Esophagus muscularis mucosa (tissue), 4 donors: ENCODE measurements at regions not wholly inside any gene's neighbourhood (a gene's known extent, or its start where the extent isn't known, plus 50 kb on each side); places are given as distances from the start of the nearest gene placed in this dataset.

Experiments used
- DNase-seq: peaks from one replicate; pipeline ENCODE4 v3.0.0-alpha.2; 2017; ENCODE audit errors: extremely low spot score
- H3K27ac ChIP-seq, 4 donors: fragments of 200-600 bp; sonication (generic); replicated peaks in 1 of 4; 1 replicate in 3 of 4; 2 replicates in 1 of 4; pipeline ENCODE4 v1.5.1; 2016 to 2019; ENCODE audit warnings: mild to moderate bottlenecking in 1 of 4
- H3K27me3 ChIP-seq, 4 donors: fragments of 200-600 bp; sonication (generic); one replicate each; pipeline versions ENCODE4 v1.5.1 to v1.6.0; 2016 to 2019
- H3K36me3 ChIP-seq, 4 donors: fragments of 200-600 bp; sonication (generic); one replicate each; pipeline ENCODE4 v1.5.1; 2016 to 2019
- H3K4me1 ChIP-seq, 4 donors: fragments of 200-600 bp; sonication (generic); one replicate each; pipeline ENCODE4 v1.5.1; 2016 to 2019
- H3K4me3 ChIP-seq, 4 donors: fragments of 200-600 bp; sonication (generic); 1 replicate in 2 of 4; 2 replicates in 2 of 4; pipeline ENCODE4 v1.5.1; 2016 to 2019; ENCODE audit warnings: mild to moderate bottlenecking in 4 of 4, moderate library complexity in 1 of 4
- H3K9me3 ChIP-seq, 4 donors: fragments of 200-600 bp; sonication (generic); 1 replicate in 3 of 4; 2 replicates in 1 of 4; pipeline ENCODE4 v1.5.1; 2016 to 2019
- EP300 ChIP-seq: sonication (generic); formaldehyde crosslinking; IDR thresholded peaks from one replicate; pipeline ENCODE4 v1.6.1; 2017; ENCODE audit warnings: antibody characterized with exemption
- POLR2A ChIP-seq: fragments of 450-650 bp; IDR thresholded peaks from one replicate; pipeline ENCODE4 v1.6.1; 2017; ENCODE audit warnings: antibody characterized with exemption, moderate library complexity, mild to moderate bottlenecking, low read depth
- POLR2AphosphoS5 ChIP-seq, 2 donors: sonication (generic); formaldehyde crosslinking; IDR thresholded peaks; one replicate each; pipeline ENCODE4 v1.6.1; 2017; ENCODE audit warnings: antibody characterized with exemption in 2 of 2
- WGBS: methylation state at CpG from one replicate; pipeline ENCODE4 v1.1.5; 2018; 5-methylcytosine and 5-hydroxymethylcytosine counted together
- intact Hi-C: fragments of 100-400 bp; cut with DNase I; formaldehyde crosslinking; loops from one replicate; pipeline ENCODE4 v1.15.1; 2023
- TF ChIP-seq, protein P1 (sequence below), 3 experiments: fragments of 200-600 bp in 2 of 3; fragments of 450-650 bp in 1 of 3; sonication (generic) in 2 of 3; IDR thresholded peaks; one replicate each; pipeline ENCODE4 v1.5.1; 2017 to 2019; ENCODE audit warnings: antibody characterized with exemption in 3 of 3, mild to moderate bottlenecking in 2 of 3, moderate library complexity in 1 of 3

DNA sequence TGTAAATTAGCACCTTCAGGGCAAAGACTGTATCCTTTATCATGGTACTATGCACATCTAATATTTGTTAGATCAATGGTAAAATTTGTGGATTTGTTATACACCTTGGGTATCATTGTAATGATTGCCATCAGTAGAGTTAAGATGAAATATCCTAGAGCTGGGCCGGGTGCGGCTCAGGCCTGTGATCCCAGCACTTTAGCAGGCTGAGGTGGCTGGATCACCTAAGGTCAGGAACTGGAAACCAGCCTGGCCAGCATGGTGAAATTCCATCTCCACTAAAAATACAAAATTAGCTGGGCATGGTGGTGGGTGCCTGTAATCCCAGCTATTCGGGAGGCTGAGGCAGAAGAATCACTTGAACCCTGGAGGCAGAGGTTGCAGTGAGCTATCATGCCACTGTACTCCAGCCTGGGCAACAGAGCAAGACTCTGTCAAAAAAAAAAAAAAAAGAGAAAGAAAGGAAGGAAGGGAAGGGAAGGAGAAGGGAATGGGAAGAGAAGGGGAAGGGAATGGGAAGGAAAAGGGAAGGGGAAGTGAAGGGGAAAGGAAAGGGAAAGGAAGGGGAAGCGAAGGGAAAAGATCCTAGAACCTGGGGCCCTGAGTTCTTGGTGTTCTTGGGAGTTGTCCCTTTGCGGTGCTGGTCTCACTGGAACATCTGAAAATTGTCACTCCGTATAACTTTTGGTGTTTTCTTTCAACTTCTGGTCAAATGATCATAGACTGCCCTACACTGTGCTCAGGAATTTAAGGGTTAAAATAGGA lies 71.1 kb upstream of the NEUROD1 start:
- TF ChIP-seq POLR2AphosphoS5 (IDR thresholded peaks at IDR 0.05) = no peak
- TF ChIP-seq, protein P1, sequence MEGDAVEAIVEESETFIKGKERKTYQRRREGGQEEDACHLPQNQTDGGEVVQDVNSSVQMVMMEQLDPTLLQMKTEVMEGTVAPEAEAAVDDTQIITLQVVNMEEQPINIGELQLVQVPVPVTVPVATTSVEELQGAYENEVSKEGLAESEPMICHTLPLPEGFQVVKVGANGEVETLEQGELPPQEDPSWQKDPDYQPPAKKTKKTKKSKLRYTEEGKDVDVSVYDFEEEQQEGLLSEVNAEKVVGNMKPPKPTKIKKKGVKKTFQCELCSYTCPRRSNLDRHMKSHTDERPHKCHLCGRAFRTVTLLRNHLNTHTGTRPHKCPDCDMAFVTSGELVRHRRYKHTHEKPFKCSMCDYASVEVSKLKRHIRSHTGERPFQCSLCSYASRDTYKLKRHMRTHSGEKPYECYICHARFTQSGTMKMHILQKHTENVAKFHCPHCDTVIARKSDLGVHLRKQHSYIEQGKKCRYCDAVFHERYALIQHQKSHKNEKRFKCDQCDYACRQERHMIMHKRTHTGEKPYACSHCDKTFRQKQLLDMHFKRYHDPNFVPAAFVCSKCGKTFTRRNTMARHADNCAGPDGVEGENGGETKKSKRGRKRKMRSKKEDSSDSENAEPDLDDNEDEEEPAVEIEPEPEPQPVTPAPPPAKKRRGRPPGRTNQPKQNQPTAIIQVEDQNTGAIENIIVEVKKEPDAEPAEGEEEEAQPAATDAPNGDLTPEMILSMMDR (IDR thresholded peaks at IDR 0.05) = no peak
- no peak for TF ChIP-seq EP300
- TF ChIP-seq POLR2A = no peak
- intact Hi-C loops = no loop called here
- Histone ChIP-seq H3K27ac (no peak overlapping the region), H3K9me3 (no peaks in the 10 kb centered on the region), H3K4me1 (no peaks in the 10 kb centered on the region), H3K36me3 (no peaks in the 10 kb centered on the region), H3K4me3 (no peak overlapping the region), H3K27me3 (no peaks in the 10 kb centered on the region)
- DNase-seq = no peak
- 96% methylated on average over 6 of the region's 6 CpGs for WGBS

DNA sequence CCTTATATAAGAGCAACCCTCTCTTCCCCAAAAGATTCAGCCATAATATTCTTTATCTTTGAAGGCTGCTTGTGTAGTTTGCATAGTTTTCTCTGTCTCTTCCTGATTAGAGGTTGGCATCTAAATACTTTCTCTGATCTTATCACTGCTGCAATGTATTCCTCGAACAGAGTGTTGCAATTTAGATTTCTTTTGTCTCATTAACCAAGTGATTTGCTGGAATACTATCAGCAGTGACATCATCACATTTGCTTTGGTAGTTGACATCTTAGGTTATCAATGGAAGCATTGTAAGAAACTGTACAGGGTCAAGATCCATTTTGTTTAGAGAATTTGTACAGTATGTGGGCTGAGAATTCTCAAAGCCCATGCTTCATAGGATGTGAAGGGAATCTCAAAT lies 72.0 kb upstream of the NEUROD1 start:
- intact Hi-C loops = no loop called here
- no peaks in the 10 kb centered on the region for H3K4me1 ChIP-seq
- no peaks in the 10 kb centered on the region for H3K9me3 ChIP-seq
- no peaks in the 10 kb centered on the region for H3K27me3 ChIP-seq
- 45% methylated on average over 1 of the region's 1 CpG for WGBS
- no peak overlapping the region for H3K4me3 ChIP-seq
- H3K27ac ChIP-seq = no peak overlapping the region
- TF ChIP-seq, protein P1 (IDR thresholded peaks at IDR 0.05) = no peak
- TF ChIP-seq EP300 = no peak
- no peak for TF ChIP-seq POLR2AphosphoS5 (IDR thresholded peaks at IDR 0.05)
- TF ChIP-seq POLR2A = no peak
- no peak for DNase-seq
- no peaks in the 10 kb centered on the region for H3K36me3 ChIP-seq

DNA sequence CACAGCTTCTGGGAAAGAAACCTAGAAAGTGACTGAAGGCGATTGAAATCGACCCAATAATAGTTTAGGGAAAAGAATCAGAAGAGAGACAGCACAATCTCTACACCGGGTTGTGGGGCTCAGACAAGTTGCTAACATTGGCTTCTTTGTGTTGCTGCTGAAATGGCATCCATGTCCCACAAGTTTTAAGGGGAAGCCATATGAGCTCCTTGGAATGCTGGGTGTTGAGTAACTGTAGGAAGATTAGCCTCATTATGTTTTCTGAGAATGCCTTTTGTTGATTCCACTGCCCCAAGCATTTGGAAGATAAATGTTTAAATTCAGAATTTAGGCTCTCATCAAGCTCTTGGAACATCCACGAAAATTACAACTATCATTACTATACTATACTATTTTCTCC lies 73.4 kb upstream of the NEUROD1 start:
- 89% methylated on average over 4 of the region's 4 CpGs for WGBS
- Histone ChIP-seq H3K27me3 (no peaks in the 10 kb centered on the region), H3K9me3 (no peaks in the 10 kb centered on the region), H3K36me3 (no peaks in the 10 kb centered on the region), H3K27ac (no peak overlapping the region), H3K4me1 (no peaks in the 10 kb centered on the region), H3K4me3 (no peak overlapping the region)
- no peak for DNase-seq
- TF ChIP-seq POLR2AphosphoS5 (IDR thresholded peaks at IDR 0.05) = no peak
- no peak for TF ChIP-seq POLR2A
- intact Hi-C loops = no loop called here

DNA sequence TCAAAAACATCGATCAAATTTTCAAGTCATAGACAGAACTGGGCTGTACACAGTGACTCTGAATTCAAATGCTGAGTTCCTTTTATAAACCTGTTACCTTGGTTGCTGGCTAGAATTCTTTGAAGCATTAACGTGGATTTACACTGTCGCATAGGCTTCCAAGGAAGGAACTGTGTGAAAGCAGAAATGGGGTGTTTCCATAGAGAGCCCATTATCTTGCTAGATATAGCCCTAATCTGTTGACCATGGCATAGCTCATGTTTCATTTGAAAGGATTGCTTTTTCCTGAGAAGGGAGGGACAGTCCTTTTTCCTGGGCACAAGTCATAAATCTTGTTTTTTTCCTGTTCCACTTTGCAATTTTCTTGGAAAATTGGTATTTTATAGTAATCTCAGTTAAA lies 73.8 kb upstream of the NEUROD1 start:
- H3K9me3 ChIP-seq = no peaks in the 10 kb centered on the region
- no peak overlapping the region for H3K27ac ChIP-seq
- H3K36me3 ChIP-seq = no peaks in the 10 kb centered on the region
- H3K4me1 ChIP-seq = no peaks in the 10 kb centered on the region
- intact Hi-C loops = no loop called here
- H3K4me3 ChIP-seq = no peak overlapping the region
- TF ChIP-seq, protein P1 (IDR thresholded peaks at IDR 0.05) = no peak
- no peak for TF ChIP-seq EP300
- TF ChIP-seq POLR2A = no peak
- TF ChIP-seq POLR2AphosphoS5 (IDR thresholded peaks at IDR 0.05) = no peak
- no peaks in the 10 kb centered on the region for H3K27me3 ChIP-seq
- no peak for DNase-seq
- 79% methylated on average over 3 of the region's 3 CpGs for WGBS

DNA sequence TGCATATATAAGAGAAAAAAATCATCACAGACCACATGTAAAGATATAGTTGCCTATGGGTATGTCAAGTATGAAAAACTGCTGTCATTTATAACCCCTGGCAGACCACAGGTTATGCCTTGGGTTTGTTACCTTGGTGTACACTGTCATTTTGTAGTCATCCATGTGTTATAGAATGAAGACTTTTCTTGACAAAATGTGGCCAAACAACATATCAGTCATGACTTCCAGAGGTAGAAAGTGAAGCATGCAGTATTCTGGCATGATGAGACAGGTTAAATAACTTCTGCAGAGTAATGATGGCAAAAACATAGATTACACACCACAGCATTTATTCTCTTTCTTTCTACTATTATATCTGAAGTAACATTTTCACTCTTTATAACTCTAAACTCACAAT lies 74.9 kb upstream of the NEUROD1 start:
- H3K9me3 ChIP-seq = no peaks in the 10 kb centered on the region
- H3K4me1 ChIP-seq = no peaks in the 10 kb centered on the region
- H3K4me3 ChIP-seq = no peak overlapping the region
- no peak for TF ChIP-seq POLR2A
- no peak for TF ChIP-seq POLR2AphosphoS5 (IDR thresholded peaks at IDR 0.05)
- no peak for TF ChIP-seq EP300
- DNase-seq = no peak
- H3K36me3 ChIP-seq = no peaks in the 10 kb centered on the region
- no peak overlapping the region for H3K27ac ChIP-seq
- intact Hi-C loops = no loop called here
- H3K27me3 ChIP-seq = no peaks in the 10 kb centered on the region

DNA sequence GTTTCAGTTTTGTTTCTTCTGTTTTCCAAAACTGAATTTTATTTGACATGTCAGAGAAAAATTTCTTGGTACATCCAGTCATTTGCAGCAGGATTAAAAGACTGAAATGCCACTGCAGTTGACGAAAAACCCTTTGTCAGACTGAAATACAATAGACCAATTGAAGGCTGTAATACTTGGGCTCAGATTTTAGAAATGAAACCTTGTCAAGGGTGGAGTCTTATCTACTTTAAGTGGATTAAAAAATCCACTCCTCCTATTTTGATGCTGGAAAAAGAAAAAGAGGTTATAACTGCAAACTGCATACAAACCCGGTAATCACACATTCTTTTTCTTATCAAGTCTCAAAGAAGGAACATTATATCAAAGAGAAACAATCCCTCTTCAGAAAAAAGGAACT lies 80.2 kb upstream of the NEUROD1 start:
- Histone ChIP-seq H3K4me3 (no peak overlapping the region), H3K27ac (no peak overlapping the region), H3K27me3 (no peaks in the 10 kb centered on the region), H3K9me3 (no peaks in the 10 kb centered on the region), H3K36me3 (no peaks in the 10 kb centered on the region), H3K4me1 (no peaks in the 10 kb centered on the region)
- DNase-seq = no peak
- intact Hi-C loops = no loop called here
- WGBS = 77% methylated on average over 2 of the region's 2 CpGs
- TF ChIP-seq POLR2A = no peak
- no peak for TF ChIP-seq POLR2AphosphoS5 (IDR thresholded peaks at IDR 0.05)
- TF ChIP-seq, protein P1 (IDR thresholded peaks at IDR 0.05) = no peak
- TF ChIP-seq EP300 = no peak
